Colon (tissue), 2 donors: ENCODE measurements at regions not wholly inside any gene's neighbourhood (a gene's known extent, or its start where the extent isn't known, plus 50 kb on each side); places are given as distances from the start of the nearest gene placed in this dataset.
"Not testable (repeated sequence)": the region's sequence is repeated elsewhere in the genome, so short reads cannot be mapped to it uniquely, and the experiment has no call there.

Experiments used
- FAIRE-seq: peaks from 2 replicates; lab custom pipeline; 2012; peaks lifted over from hg19 to GRCh38; lab: Jason Lieb, UNC
- donor health status: control.
- donor health status: control.

- FAIRE-seq, result no peak
Observed at GRCh38 chrX:734362-734761, 103.8 kb downstream of the SHOX start.

- no peak for FAIRE-seq
Observed at GRCh38 chrX:733961-734360, 103.4 kb downstream of the SHOX start.

DNA sequence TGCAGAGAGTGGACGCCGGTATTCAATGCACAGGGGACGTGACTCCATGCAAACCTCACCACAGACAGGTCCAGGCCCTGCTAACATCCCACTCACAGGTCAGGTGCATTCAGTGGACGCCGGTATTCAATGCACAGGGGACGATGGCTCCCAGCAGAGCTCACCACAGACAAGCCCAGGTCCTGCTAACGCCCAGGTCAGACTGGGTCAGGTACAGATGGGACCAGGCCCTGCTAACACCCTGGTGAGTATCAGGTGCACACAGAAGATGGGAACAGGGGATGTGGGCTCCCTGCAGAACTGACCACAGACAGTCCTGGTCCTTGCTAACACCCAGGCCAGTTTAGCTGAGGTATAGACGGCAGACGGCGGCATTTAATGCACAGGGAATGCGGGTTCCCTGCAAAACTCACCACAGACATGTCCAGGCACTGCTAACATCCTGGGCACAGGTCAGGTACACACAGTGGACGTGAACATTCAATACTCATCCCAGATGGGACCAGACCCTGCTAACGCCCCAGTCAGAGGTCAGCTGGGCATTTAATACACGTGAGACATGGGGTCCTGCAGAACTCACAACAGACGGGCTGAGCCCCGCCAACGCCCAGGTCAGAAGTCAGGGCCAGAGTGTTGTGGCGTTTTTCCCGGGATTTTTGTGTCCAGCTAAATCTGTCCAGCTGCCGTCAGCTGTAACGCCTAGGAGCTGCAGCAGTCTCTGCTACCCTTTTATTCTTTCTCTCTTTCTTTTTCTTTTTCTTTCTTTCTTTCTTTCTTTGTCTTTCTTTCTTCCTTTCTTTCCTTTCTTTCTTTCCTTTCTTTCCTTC lies 99.2 kb downstream of the SHOX start:
- no peak for FAIRE-seq

- not testable (repeated sequence) for FAIRE-seq
Observed at GRCh38 chrX:729101-729500, 98.5 kb downstream of the SHOX start.

- FAIRE-seq, result not testable (repeated sequence)
Observed at GRCh38 chrX:728639-729038, 98.0 kb downstream of the SHOX start.

GRCh38 chrX:727738-728621 lies 97.4 kb downstream of the SHOX start:
- no peak for FAIRE-seq

DNA sequence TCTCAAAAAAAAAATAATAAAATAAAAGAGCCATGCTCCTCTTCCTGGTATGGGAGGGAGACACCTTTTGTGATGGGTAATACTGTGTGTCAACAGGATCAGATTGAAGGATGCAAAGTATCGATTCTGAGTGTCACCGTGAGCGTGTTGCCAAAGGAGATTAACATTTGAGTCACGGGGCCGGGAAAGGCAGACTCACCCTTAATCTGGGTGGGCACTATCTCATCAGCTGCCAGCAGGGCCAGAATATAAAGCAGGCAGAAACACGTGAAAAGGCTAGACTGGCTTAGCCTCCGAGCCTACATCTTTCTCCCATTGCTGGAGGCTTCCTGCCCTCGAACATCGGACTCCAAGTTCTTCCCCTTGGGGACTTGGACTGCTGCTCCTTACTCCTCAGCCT lies 95.4 kb downstream of the SHOX start:
- FAIRE-seq, result no peak

GRCh38 chrX:724256-724655 lies 93.7 kb downstream of the SHOX start:
- no peak for FAIRE-seq

- FAIRE-seq, result no peak
Observed at GRCh38 chrX:723781-724180, 93.2 kb downstream of the SHOX start.

DNA sequence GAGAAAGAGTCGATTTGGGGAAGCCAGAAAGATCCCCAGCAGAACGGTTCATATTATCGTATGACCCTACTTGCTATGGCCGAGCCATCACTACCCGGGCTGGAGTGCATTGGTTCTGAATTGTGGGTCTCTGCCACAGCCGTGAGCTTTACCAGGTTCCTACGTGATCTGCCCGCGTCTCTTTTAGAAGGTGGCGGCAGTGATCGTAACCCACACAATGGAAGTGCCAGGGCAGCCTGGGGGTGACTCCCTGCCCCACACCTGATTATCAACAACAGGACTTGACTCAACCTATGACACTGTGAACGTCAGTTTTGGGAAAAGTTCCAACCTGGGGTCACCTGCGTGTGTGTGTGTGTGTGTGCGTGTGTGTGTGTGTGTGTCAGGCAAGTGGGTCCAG lies 90.8 kb downstream of the SHOX start:
- FAIRE-seq, result no peak

DNA sequence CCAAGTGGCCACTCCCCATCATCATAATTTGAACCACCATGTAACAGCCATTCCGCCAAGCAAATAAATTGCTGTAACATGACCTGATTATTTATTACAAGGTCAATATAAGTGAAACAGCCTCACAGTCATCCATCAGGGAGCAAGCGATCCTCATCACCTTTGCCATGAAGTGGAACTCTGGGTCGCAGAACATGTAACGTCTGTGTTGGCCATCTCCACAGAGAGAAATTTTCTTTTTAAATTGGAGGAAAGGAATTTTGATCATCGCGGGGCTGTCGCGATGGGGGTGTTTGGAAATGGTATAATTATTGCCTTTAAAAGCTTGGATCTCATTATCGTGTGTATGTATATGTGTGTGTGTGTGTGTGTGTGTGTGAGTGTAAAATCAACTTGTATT lies 90.2 kb downstream of the SHOX start:
- FAIRE-seq, result no peak

DNA sequence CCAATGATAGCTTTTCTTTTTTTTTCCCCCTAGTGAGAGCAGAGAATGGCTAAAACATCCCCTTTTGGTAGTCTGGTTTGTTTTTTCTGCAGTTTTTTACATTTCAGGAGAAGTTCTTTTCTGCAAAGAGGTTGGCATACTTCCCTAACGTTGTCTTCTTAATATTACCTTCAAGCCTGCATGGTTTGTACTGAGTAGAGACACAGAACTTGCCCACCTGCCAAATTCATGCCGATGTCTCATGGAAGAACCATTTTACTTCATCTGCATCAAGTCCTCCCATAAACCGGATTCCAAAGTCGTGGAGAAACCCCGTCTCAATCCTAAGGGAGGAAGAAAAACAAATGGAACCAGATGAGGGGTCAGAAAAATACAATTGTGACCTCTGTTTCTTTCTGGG lies 89.7 kb downstream of the SHOX start:
- FAIRE-seq, result no peak

DNA sequence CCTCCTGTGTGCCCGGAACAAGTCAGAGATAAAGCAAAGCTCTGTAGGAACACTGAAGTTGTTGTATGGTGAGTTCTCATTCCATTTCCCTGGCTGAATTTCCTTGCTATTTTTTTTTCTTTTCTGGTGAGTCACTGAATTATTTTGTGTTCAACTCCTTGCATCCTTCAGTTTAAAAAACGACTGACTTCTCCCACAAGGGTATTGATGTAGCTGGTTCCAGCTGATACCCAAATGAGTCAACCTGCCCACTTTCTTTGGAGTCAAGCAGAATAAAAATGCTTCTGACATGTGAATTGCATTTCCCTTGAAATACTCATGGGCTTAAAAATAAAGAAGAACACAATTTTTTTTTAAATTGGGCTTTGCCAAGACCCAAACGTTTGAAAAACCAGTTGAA lies 85.5 kb downstream of the SHOX start:
- no peak for FAIRE-seq

- no peak for FAIRE-seq
Observed at GRCh38 chrX:714131-714530, 83.5 kb downstream of the SHOX start.
